Stimulated activated CD4-positive, alpha-beta T cell treated with anti-CD3 and anti-CD28 coated beads, TNF-alpha, amount 100 ng/mL, for 48 hours (primary cell): ENCODE measurements at regions not wholly inside any gene's neighbourhood (a gene's known extent, or its start where the extent isn't known, plus 50 kb on each side); places are given as distances from the start of the nearest gene placed in this dataset.
"Not testable (repeated sequence)": the region's sequence is repeated elsewhere in the genome, so short reads cannot be mapped to it uniquely, and the experiment has no call there.

Experiments
- DNase-seq, 3 donors: peaks; one replicate each; pipeline ENCODE4 v3.0.0-alpha.2; 2020; ENCODE audit warnings: low read depth in 3 of 3

- no peak for DNase-seq
Observed at GRCh38 chr11:92425127-92425526, 200.5 kb downstream of the FAT3 start.

GRCh38 chr11:92432515-92432914 lies 207.9 kb downstream of the FAT3 start:
- no peak for DNase-seq

GRCh38 chr11:92436034-92436920 lies 211.7 kb downstream of the FAT3 start:
- no peak for DNase-seq

GRCh38 chr11:92439133-92439532 lies 214.5 kb downstream of the FAT3 start:
- DNase-seq = no peak

- DNase-seq = no peak
Observed at GRCh38 chr11:92440701-92441442, 216.3 kb downstream of the FAT3 start.

GRCh38 chr11:92441443-92441726 lies 216.8 kb downstream of the FAT3 start:
- DNase-seq = no peak

GRCh38 chr11:92443199-92443598 lies 218.6 kb downstream of the FAT3 start:
- DNase-seq = no peak

GRCh38 chr11:92447586-92447985 lies 223.0 kb downstream of the FAT3 start:
- DNase-seq = no peak

- DNase-seq = no peak
Observed at GRCh38 chr11:92449222-92449621, 224.6 kb downstream of the FAT3 start.

- DNase-seq = no peak
Observed at GRCh38 chr11:92449780-92450179, 225.2 kb downstream of the FAT3 start.

- DNase-seq = no peak
Observed at GRCh38 chr11:92451063-92451462, 226.4 kb downstream of the FAT3 start.

- no peak for DNase-seq
Observed at GRCh38 chr11:92453055-92453454, 228.4 kb downstream of the FAT3 start.

- no peak for DNase-seq
Observed at GRCh38 chr11:92455210-92455790, 230.7 kb downstream of the FAT3 start.

- no peak for DNase-seq
Observed at GRCh38 chr11:92457250-92457649, 232.6 kb downstream of the FAT3 start.

GRCh38 chr11:92458486-92458885 lies 233.9 kb downstream of the FAT3 start:
- DNase-seq = no peak

- DNase-seq = no peak
Observed at GRCh38 chr11:92460213-92460612, 235.6 kb downstream of the FAT3 start.

- DNase-seq = no peak
Observed at GRCh38 chr11:92461447-92461846, 236.8 kb downstream of the FAT3 start.

GRCh38 chr11:92462821-92463220 lies 238.2 kb downstream of the FAT3 start:
- DNase-seq = no peak

GRCh38 chr11:92464822-92465221 lies 240.2 kb downstream of the FAT3 start:
- no peak for DNase-seq

GRCh38 chr11:92465410-92465809 lies 240.8 kb downstream of the FAT3 start:
- DNase-seq = not testable (repeated sequence)

GRCh38 chr11:92473736-92474135 lies 249.1 kb downstream of the FAT3 start:
- no peak for DNase-seq

- DNase-seq = no peak
Observed at GRCh38 chr11:92475316-92475715, 250.7 kb downstream of the FAT3 start.

GRCh38 chr11:92475819-92476218 lies 251.2 kb downstream of the FAT3 start:
- no peak for DNase-seq
